ENCODE measurements at regions not wholly inside any gene's neighbourhood (a gene's known extent, or its start where the extent isn't known, plus 50 kb on each side); places are given as distances from the start of the nearest gene placed in this dataset.

DNA sequence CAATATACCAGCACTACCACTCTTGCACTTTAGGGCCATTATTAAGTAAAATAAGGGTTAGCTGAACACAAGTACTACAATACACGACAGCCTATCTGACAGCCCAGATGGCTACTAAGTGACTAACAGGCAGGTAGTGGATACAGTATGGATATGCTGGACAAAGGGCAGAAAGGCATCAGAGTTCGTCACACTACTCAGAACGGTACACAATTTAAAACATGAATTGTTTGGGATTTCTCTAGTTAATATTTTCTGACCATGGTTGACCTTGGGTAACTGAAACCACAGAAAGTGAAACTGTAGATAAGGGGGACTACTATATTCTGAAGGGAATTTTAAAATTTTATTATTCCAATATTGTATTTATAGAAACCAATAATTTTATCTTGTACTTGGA is 101.3 kb upstream of the SKAP2 start:
- TF ChIP-seq, protein P1, sequence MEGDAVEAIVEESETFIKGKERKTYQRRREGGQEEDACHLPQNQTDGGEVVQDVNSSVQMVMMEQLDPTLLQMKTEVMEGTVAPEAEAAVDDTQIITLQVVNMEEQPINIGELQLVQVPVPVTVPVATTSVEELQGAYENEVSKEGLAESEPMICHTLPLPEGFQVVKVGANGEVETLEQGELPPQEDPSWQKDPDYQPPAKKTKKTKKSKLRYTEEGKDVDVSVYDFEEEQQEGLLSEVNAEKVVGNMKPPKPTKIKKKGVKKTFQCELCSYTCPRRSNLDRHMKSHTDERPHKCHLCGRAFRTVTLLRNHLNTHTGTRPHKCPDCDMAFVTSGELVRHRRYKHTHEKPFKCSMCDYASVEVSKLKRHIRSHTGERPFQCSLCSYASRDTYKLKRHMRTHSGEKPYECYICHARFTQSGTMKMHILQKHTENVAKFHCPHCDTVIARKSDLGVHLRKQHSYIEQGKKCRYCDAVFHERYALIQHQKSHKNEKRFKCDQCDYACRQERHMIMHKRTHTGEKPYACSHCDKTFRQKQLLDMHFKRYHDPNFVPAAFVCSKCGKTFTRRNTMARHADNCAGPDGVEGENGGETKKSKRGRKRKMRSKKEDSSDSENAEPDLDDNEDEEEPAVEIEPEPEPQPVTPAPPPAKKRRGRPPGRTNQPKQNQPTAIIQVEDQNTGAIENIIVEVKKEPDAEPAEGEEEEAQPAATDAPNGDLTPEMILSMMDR (IDR thresholded peaks at IDR 0.05), result no peak
- no peak for TF ChIP-seq POLR2A (IDR thresholded peaks at IDR 0.05)
